Colonic mucosa (tissue), 4 donors: ENCODE measurements at regions not wholly inside any gene's neighbourhood (a gene's known extent, or its start where the extent isn't known, plus 50 kb on each side); places are given as distances from the start of the nearest gene placed in this dataset.

Experiments used
- DNase-seq: peaks from one replicate; pipeline ENCODE4 v3.0.0-alpha.2; 2020
- H3K27ac ChIP-seq: fragments of 200-600 bp; one replicate; pipeline ENCODE4 v1.8.0; 2021
- H3K27me3 ChIP-seq: fragments of 200-600 bp; one replicate; pipeline ENCODE4 v1.8.0; 2021
- H3K36me3 ChIP-seq: fragments of 200-600 bp; one replicate; pipeline ENCODE4 v1.8.0; 2021
- H3K4me1 ChIP-seq: fragments of 200-600 bp; one replicate; pipeline ENCODE4 v1.8.0; 2021; ENCODE audit warnings: mild to moderate bottlenecking
- H3K4me3 ChIP-seq: fragments of 200-600 bp; one replicate; pipeline ENCODE4 v1.8.0; 2021
- H3K9ac ChIP-seq, 2 donors: one replicate each; pipeline ENCODE4 v1.7.0; 2013; ENCODE audit warnings: control low read depth in 2 of 2, low read depth in 2 of 2, low read length in 2 of 2
- H3K9me3 ChIP-seq: fragments of 200-600 bp; one replicate; pipeline ENCODE4 v1.8.0; 2021
- intact Hi-C: fragments of 100-400 bp; cut with DNase I; formaldehyde crosslinking; loops from one replicate; pipeline ENCODE4 v1.14.1; 2022
- TF ChIP-seq, protein P1 (sequence below): fragments of 200-600 bp; IDR thresholded peaks from one replicate; pipeline ENCODE4 v1.8.0; 2022; ENCODE audit warnings: antibody characterized with exemption, mild to moderate bottlenecking
- donor health status: healthy.
- donor health status: DM: no; HTN: no; CAD: no.
- donor health status: DM: no; HTN: no; CAD: no.

DNA sequence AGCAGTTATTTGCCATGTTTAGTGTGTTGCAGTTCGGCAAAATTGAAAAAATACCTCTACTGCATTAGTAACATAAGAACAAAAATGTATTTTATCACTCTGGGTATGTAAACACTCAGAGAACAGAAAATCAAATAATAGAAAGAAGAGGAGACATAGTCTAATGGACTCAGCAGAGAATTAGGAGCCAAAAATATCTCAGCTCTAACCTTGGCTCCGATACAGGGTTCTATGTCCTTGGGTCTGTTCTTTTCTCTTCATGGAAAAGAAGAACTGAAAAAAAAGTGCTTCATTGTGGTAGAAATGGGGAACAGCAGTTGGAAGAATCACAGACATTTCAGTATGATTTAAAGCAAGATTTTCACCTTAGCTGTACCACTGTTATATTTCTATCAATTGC is 240.5 kb upstream of the CXXC4 start:
- no peaks in the 10 kb centered on the region for H3K4me1 ChIP-seq
- H3K9me3 ChIP-seq: no peaks in the 10 kb centered on the region
- no peak overlapping the region for H3K9ac ChIP-seq
- H3K36me3 ChIP-seq: no peaks in the 10 kb centered on the region
- no peak overlapping the region for H3K4me3 ChIP-seq
- no peak overlapping the region for H3K27ac ChIP-seq
- intact Hi-C loops: no loop called here
- no peak for DNase-seq
- TF ChIP-seq, protein P1, sequence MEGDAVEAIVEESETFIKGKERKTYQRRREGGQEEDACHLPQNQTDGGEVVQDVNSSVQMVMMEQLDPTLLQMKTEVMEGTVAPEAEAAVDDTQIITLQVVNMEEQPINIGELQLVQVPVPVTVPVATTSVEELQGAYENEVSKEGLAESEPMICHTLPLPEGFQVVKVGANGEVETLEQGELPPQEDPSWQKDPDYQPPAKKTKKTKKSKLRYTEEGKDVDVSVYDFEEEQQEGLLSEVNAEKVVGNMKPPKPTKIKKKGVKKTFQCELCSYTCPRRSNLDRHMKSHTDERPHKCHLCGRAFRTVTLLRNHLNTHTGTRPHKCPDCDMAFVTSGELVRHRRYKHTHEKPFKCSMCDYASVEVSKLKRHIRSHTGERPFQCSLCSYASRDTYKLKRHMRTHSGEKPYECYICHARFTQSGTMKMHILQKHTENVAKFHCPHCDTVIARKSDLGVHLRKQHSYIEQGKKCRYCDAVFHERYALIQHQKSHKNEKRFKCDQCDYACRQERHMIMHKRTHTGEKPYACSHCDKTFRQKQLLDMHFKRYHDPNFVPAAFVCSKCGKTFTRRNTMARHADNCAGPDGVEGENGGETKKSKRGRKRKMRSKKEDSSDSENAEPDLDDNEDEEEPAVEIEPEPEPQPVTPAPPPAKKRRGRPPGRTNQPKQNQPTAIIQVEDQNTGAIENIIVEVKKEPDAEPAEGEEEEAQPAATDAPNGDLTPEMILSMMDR: no peak
- no peaks in the 10 kb centered on the region for H3K27me3 ChIP-seq

- Histone ChIP-seq H3K27ac (no peak overlapping the region), H3K36me3 (no peaks in the 10 kb centered on the region), H3K4me3 (no peak overlapping the region), H3K4me1 (no peaks in the 10 kb centered on the region), H3K9ac (no peak overlapping the region), H3K9me3 (no peaks in the 10 kb centered on the region), H3K27me3 (no peaks in the 10 kb centered on the region)
- TF ChIP-seq, protein P1: no peak
- intact Hi-C loops: no loop called here
- no peak for DNase-seq
Observed at GRCh38 chr4:104740161-104740560, 245.5 kb upstream of the CXXC4 start.

DNA sequence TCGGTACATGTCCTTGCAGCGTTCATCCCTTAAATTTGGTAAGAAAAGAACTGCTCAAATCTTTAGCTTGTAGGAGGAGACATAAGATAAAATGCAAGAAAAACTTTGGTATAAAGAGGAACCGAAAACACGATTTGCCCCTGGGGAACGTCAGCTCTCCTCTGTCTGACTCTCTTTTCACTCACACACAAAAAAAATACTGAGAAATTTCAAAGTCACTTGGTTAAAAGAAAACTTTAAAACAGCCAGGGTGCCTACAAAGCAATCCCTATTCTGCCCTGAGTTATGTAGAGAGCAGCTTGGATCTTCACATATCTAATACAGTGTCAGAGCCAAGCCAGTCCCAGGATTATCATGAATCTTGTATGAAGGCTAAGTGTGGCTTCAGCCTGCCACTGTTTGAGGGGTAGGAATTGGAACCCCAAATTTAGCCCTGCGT is 248.5 kb upstream of the CXXC4 start:
- no peaks in the 10 kb centered on the region for H3K36me3 ChIP-seq
- no peaks in the 10 kb centered on the region for H3K4me1 ChIP-seq
- no peaks in the 10 kb centered on the region for H3K27me3 ChIP-seq
- no peak overlapping the region for H3K4me3 ChIP-seq
- DNase-seq: no peak
- no peak overlapping the region for H3K27ac ChIP-seq
- no peaks in the 10 kb centered on the region for H3K9me3 ChIP-seq
- H3K9ac ChIP-seq: no peak overlapping the region
- TF ChIP-seq, protein P1: no peak
- intact Hi-C loops: no loop called here

GRCh38 chr4:104747635-104748034 is 252.9 kb upstream of the CXXC4 start:
- no peaks in the 10 kb centered on the region for H3K9me3 ChIP-seq
- no peak overlapping the region for H3K4me3 ChIP-seq
- intact Hi-C loops: no loop called here
- no peaks in the 10 kb centered on the region for H3K27me3 ChIP-seq
- no peak for DNase-seq
- H3K9ac ChIP-seq: no peak overlapping the region
- H3K27ac ChIP-seq: no peak overlapping the region
- TF ChIP-seq, protein P1: no peak
- H3K36me3 ChIP-seq: no peaks in the 10 kb centered on the region
- H3K4me1 ChIP-seq: no peaks in the 10 kb centered on the region

DNA sequence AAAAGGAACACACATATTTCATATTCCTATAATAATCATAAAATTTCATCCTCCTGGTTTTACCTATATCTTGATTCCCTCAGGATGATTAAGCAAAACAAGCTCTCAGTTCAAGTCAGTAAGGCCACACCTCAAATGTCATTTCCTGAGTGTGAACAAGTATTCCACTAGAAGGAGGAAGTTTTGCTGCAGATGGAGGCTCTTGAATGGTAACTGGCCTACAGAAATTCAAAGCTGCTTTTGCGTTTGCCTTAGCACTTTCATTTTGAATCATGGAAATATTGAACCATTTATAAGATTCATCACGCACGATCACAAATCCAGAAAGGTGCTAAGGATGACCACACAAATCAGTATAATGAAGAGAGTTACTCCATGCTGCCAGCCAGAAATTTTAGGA is 254.4 kb upstream of the CXXC4 start:
- no peaks in the 10 kb centered on the region for H3K4me1 ChIP-seq
- H3K9me3 ChIP-seq: no peaks in the 10 kb centered on the region
- no peak overlapping the region for H3K4me3 ChIP-seq
- no peaks in the 10 kb centered on the region for H3K36me3 ChIP-seq
- H3K9ac ChIP-seq: no peak overlapping the region
- H3K27ac ChIP-seq: no peak overlapping the region
- TF ChIP-seq, protein P1: no peak
- no peaks in the 10 kb centered on the region for H3K27me3 ChIP-seq
- intact Hi-C loops: no loop called here
- no peak for DNase-seq

DNA sequence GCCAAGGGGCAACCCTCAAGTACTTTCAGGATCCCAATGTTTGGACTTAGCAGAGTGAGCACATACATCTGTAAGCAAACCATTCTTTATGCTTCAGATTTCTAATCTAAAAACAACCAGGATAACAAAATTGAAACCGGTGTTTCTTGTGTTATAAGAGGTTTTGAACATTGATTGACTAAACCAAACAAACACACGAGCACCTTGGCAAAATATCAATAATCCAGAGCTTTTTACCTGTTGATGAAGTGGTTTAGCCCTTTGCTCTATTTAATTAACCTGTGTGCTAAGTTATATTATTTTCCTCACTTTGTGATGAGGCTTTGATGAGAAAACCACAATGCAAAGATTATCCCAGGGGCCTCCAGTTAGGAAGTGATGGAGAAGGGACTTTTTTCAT is 255.3 kb upstream of the CXXC4 start:
- Histone ChIP-seq H3K27ac (no peak overlapping the region), H3K4me1 (no peaks in the 10 kb centered on the region), H3K36me3 (no peaks in the 10 kb centered on the region), H3K27me3 (no peaks in the 10 kb centered on the region), H3K9me3 (no peaks in the 10 kb centered on the region), H3K4me3 (no peak overlapping the region), H3K9ac (no peak overlapping the region)
- TF ChIP-seq, protein P1: no peak
- intact Hi-C loops: no loop called here
- DNase-seq: no peak
